ENCODE measurements at regions not wholly inside any gene's neighbourhood (a gene's known extent, or its start where the extent isn't known, plus 50 kb on each side); places are given as distances from the start of the nearest gene placed in this dataset.

- Histone ChIP-seq H3K4me3 (no peak overlapping the region), H3K27ac (no peak overlapping the region), H3K9me3 (no peaks in the 10 kb centered on the region), H3K36me3 (no peaks in the 10 kb centered on the region), H3K4me1 (peaks cover 0 to 18% of the 10 kb centered on the region in 2 donors), H3K27me3 (no peaks in the 10 kb centered on the region)
- no peak for DNase-seq (ENCODE audit: low spot score)
- TF ChIP-seq CTCF (IDR thresholded peaks at IDR 0.05) = no peak
These were observed 371.2 kb upstream of the ASIC2 start for GRCh38 chr17:33664116-33664840.

GRCh38 chr17:33667052-33667509 lies 374.0 kb upstream of the ASIC2 start:
- Histone ChIP-seq H3K27ac (no peak overlapping the region), H3K27me3 (no peaks in the 10 kb centered on the region), H3K9me3 (no peaks in the 10 kb centered on the region), H3K36me3 (no peaks in the 10 kb centered on the region), H3K4me1 (peaks cover 0 to 18% of the 10 kb centered on the region in 2 donors), H3K4me3 (no peak overlapping the region)
- no peak for DNase-seq (ENCODE audit: low spot score)
- no peak for TF ChIP-seq CTCF (IDR thresholded peaks at IDR 0.05)

DNA sequence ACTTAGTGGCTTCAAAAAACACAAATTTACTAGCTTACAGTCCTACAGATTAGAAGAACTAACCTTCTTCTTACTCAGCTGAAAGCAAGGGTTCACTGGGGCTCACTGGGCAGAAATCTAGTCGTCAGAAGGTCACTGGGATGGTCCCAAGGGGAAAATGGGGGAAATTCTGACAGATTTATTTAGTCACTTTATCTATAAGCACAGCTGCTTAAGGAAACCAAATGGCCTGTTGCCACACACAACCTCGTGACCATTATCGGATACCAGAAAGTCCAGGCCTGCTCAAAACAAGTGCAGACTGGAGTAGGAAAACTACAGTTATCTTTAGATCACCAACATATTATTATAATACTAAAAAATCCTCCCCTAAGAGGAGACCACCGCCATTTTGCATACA lies 374.6 kb upstream of the ASIC2 start:
- no peak for DNase-seq (ENCODE audit: low spot score)
- no peak overlapping the region for H3K27ac ChIP-seq
- TF ChIP-seq CTCF (IDR thresholded peaks at IDR 0.05) = no peak

DNA sequence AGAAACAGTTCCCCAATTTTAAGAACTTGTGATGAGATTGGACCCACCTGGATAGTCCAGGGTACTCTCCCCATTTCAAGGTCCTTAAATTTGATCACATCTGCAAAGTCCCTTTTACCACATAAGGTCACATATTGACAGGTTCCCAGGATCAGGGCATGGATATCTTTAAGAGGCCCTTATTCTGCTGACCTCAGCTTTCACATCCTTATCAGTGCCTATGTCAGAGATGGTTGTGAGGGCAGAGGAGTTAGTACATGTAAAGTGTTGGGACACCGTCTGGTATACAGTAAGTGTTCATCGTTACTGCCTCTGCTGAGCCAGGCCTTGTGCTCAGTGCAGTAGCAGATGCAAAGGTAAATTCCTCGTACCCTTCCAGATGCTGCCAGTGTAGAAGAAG lies 375.4 kb upstream of the ASIC2 start:
- TF ChIP-seq CTCF (IDR thresholded peaks at IDR 0.05) = no peak

More for the DNA sequence above, 374.6 kb upstream of the ASIC2 start:
- Histone ChIP-seq H3K36me3 (no peaks in the 10 kb centered on the region), H3K27me3 (no peaks in the 10 kb centered on the region), H3K9me3 (no peaks in the 10 kb centered on the region), H3K4me1 (peaks cover 0 to 18% of the 10 kb centered on the region in 2 donors), H3K4me3 (no peak overlapping the region)

DNA sequence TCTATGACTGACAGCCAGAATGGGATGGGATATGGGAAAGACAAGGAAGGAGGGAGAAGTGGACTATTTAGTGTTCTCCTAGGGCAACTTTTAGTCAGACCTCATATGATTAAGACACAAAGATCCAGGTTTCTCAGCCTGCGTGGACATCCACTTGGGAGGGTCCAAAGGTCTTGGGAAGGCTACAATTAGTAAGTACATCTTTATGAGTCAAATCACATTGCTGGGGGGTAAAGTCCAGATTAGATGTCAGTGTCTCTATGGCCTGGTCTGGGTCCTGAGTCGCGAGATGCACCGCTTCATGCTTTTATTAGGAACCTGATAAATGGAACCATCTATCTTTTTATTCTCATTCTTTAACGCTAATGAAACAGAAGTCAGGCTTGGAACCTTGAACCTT lies 378.4 kb upstream of the ASIC2 start:
- Histone ChIP-seq H3K36me3 (no peaks in the 10 kb centered on the region), H3K27me3 (no peaks in the 10 kb centered on the region), H3K4me1 (peaks cover 0 to 18% of the 10 kb centered on the region in 2 donors), H3K27ac (no peak overlapping the region), H3K9me3 (no peaks in the 10 kb centered on the region), H3K4me3 (no peak overlapping the region)
- DNase-seq (ENCODE audit: low spot score) = no peak
- TF ChIP-seq CTCF (IDR thresholded peaks at IDR 0.05) = no peak

More for the DNA sequence above, 375.4 kb upstream of the ASIC2 start:
- no peak for DNase-seq (ENCODE audit: low spot score)
- H3K27ac ChIP-seq = no peak overlapping the region
- H3K27me3 ChIP-seq = no peaks in the 10 kb centered on the region
- H3K4me1 ChIP-seq = peaks cover 0 to 18% of the 10 kb centered on the region in 2 donors
- H3K9me3 ChIP-seq = no peaks in the 10 kb centered on the region
- H3K36me3 ChIP-seq = no peaks in the 10 kb centered on the region
- H3K4me3 ChIP-seq = no peak overlapping the region

- no peaks in the 10 kb centered on the region for H3K36me3 ChIP-seq
- no peak overlapping the region for H3K4me3 ChIP-seq
- no peak overlapping the region for H3K27ac ChIP-seq
- no peaks in the 10 kb centered on the region for H3K4me1 ChIP-seq
- peak; percentile 51 to 86 for TF ChIP-seq CTCF (IDR thresholded peaks at IDR 0.05)
- no peaks in the 10 kb centered on the region for H3K9me3 ChIP-seq
- DNase-seq (ENCODE audit: low spot score) = peak; percentile 70
- H3K27me3 ChIP-seq = no peaks in the 10 kb centered on the region
These were observed 381.6 kb upstream of the ASIC2 start for GRCh38 chr17:33674685-33675084.
